ENCODE measurements at regions not wholly inside any gene's neighbourhood (a gene's known extent, or its start where the extent isn't known, plus 50 kb on each side); places are given as distances from the start of the nearest gene placed in this dataset.

DNA sequence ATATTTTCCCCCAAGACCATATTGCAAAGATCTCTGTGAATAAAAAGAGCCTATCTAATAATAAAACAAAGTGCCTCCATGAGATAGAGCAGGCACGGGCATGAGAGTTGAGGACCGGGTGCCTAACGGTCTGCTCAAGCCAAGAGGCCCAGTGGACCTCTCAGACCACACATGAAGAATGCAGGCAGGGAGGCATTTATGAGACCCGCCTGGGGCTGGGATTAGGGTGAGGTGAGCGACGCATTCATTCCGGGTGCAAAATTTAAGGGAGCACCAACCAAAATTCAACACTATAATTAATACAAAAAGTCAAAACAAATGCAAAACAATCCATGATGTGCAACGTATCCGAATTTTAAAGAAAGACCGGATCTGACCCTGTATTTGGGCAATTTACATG, 108.5 kb downstream of the MAF start:
- Mint-ChIP-seq H3K4me3 (no peak overlapping the region), H3K27ac (no peak overlapping the region), H3K36me3 (ENCODE audit: low read depth) (no peaks in the 10 kb centered on the region), H3K27me3 (ENCODE audit: low read depth) (peaks cover 5% of the 10 kb centered on the region), H3K9me3 (no peaks in the 10 kb centered on the region), H3K4me1 (ENCODE audit: low read depth) (no peaks in the 10 kb centered on the region)
- CTCF ChIA-PET, result no interaction called here
- intact Hi-C loops (cut with micrococcal nuclease), result no loop called here
- no peak for DNase-seq

DNA sequence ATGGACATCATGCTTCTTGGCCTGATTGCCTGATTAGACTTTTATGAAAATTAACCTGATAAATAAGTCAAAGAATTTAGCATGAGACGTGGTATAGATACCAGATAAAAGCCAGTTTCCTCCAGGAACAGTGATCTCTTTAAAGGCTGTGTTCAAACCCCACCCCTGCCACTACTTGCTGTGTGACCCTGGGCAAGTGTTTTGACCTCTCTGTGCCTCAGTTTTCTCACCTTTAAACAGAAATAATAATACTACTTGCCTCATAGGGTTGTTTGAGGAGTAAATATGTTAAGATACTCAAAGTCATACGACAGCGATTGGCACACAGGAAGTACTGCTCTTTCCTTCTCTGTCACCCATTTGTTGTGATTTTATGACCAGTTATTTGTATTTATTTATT, 115.5 kb downstream of the MAF start:
- Mint-ChIP-seq H3K27ac (no peak overlapping the region), H3K4me1 (ENCODE audit: low read depth) (no peaks in the 10 kb centered on the region), H3K27me3 (ENCODE audit: low read depth) (peaks cover 8% of the 10 kb centered on the region), H3K36me3 (ENCODE audit: low read depth) (no peaks in the 10 kb centered on the region), H3K9me3 (no peaks in the 10 kb centered on the region), H3K4me3 (no peak overlapping the region)
- intact Hi-C loops (cut with micrococcal nuclease), result no loop called here
- CTCF ChIA-PET, result no interaction called here
- DNase-seq, result no peak

DNA sequence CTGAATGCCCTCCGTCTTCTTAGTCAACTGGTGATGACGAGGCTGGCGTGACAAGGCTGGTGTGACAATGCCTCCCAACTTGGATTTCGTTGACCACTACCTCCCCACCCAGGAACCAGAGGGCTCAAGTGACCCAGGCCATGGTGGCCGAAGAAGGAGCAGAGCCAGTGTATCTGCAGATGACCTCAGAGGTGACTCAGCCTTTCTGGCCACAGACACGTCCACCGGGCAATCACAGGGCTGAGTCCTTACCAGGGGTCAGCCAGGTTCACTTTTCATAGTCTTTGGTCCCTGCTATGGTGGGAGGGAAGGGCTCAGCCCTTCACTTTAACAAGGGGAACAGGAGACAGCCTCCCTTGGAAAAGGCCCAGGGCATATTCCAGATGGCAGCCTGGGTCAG, 116.3 kb downstream of the MAF start:
- intact Hi-C loops (cut with micrococcal nuclease), result no loop called here
- no peak overlapping the region for H3K27ac Mint-ChIP-seq
- CTCF ChIA-PET, result no interaction called here
- H3K36me3 Mint-ChIP-seq (ENCODE audit: low read depth), result no peaks in the 10 kb centered on the region
- no peak overlapping the region for H3K4me3 Mint-ChIP-seq
- no peak for DNase-seq
- H3K27me3 Mint-ChIP-seq (ENCODE audit: low read depth), result peaks cover 7% of the 10 kb centered on the region
- no peaks in the 10 kb centered on the region for H3K9me3 Mint-ChIP-seq
- no peaks in the 10 kb centered on the region for H3K4me1 Mint-ChIP-seq (ENCODE audit: low read depth)

DNA sequence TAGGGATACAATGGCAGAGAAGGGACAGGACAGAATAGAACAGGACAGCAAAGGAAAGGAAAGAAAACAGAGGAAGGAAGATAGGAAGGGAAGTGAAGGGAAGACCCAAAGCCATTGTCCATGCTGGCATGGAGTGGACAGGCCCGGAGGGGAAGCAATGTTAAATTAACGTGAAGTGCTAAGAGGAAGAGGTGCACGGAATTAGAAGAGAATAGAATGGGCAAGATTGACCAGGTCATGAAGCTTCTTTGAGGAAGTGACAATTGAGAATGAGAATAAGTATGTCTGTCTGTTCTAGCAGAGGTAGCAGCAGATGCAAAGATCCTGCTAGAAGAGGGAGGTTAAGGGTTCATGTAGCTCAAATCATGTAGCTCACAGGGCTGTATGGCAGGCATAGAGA, 117.2 kb downstream of the MAF start:
- H3K4me1 Mint-ChIP-seq (ENCODE audit: low read depth), result no peaks in the 10 kb centered on the region
- no peaks in the 10 kb centered on the region for H3K9me3 Mint-ChIP-seq
- no peak overlapping the region for H3K27ac Mint-ChIP-seq
- H3K4me3 Mint-ChIP-seq, result no peak overlapping the region
- H3K27me3 Mint-ChIP-seq (ENCODE audit: low read depth), result peaks cover 3% of the 10 kb centered on the region
- CTCF ChIA-PET, result no interaction called here
- intact Hi-C loops (cut with micrococcal nuclease), result no loop called here
- no peak for DNase-seq
- no peaks in the 10 kb centered on the region for H3K36me3 Mint-ChIP-seq (ENCODE audit: low read depth)

DNA sequence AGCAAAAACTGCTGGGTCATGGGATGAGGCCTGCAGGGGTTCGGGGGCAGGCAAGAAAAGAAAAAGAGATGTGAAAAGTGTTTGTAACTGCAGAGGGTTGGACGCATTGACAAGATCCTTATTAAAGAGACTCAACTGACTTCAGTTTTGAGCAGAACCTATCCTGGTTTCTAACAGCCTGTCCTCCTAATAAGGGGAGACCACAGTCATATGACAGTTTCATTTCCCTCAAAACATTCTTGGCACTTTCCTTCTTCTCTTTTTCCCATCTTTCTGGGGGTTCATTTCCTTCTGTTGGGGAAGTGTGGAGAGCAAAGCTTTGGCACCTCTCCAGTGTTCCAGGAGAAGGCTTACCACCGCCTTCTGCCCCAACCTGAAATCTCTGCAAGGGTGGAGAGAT, 118.5 kb downstream of the MAF start:
- intact Hi-C loops (cut with micrococcal nuclease), result no loop called here
- H3K4me1 Mint-ChIP-seq (ENCODE audit: low read depth), result no peaks in the 10 kb centered on the region
- H3K4me3 Mint-ChIP-seq, result no peak overlapping the region
- H3K9me3 Mint-ChIP-seq, result no peaks in the 10 kb centered on the region
- no peak for DNase-seq
- H3K27ac Mint-ChIP-seq, result no peak overlapping the region
- CTCF ChIA-PET, result no interaction called here
- no peaks in the 10 kb centered on the region for H3K36me3 Mint-ChIP-seq (ENCODE audit: low read depth)
- peaks cover 3% of the 10 kb centered on the region for H3K27me3 Mint-ChIP-seq (ENCODE audit: low read depth)

DNA sequence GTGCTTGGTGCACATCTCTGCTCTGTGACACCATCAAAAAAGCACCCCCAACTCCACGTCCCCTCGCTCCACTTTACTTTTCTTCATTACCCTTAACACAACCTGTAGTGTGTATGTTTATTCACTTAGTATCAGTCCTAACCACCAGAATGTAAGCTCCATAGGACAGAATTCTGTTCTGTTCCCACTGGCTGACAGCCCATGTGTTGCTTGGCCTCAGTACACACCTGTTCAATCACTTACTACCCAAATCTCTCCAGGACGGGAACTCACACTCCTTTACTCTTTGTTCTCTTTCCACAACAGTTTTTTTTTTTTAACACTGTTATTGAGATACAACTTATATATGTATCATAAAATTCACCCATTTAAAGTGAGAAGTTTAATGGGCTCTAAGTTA, 119.6 kb downstream of the MAF start:
- CTCF ChIA-PET, result no interaction called here
- no peak overlapping the region for H3K27ac Mint-ChIP-seq
- intact Hi-C loops (cut with micrococcal nuclease), result no loop called here
- H3K36me3 Mint-ChIP-seq (ENCODE audit: low read depth), result no peaks in the 10 kb centered on the region
- DNase-seq, result no peak
- H3K9me3 Mint-ChIP-seq, result no peaks in the 10 kb centered on the region
- no peaks in the 10 kb centered on the region for H3K4me1 Mint-ChIP-seq (ENCODE audit: low read depth)
- H3K4me3 Mint-ChIP-seq, result no peak overlapping the region
- peaks cover 3% of the 10 kb centered on the region for H3K27me3 Mint-ChIP-seq (ENCODE audit: low read depth)

DNA sequence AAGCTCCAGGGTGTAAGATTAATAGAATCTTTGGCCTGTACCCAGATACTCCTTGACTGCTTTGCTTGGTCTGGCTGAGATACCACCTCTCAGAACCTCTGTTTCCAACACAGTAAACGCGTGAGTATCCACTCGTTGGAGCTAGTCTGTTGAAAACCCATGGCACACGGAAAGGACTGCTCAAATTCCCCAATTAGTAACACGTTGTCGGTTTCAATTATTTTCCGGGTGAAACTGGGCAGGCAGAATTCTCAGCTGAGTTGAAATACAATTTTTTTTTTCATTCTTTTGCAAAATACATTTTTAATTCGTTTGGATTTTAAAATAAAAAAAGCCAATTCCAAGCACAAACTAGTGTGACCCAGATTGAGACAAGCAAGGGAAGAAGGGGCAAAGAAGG, 120.5 kb downstream of the MAF start:
- CTCF ChIA-PET, result interaction anchor here (0.7 kb wide), 2 partner anchors 484 to 1564 kb away, joined by 4 read pairs; no protein-coding TSS in a partner anchor
- no peaks in the 10 kb centered on the region for H3K4me1 Mint-ChIP-seq (ENCODE audit: low read depth)
- peaks cover 3% of the 10 kb centered on the region for H3K27me3 Mint-ChIP-seq (ENCODE audit: low read depth)
- no peak overlapping the region for H3K27ac Mint-ChIP-seq
- H3K36me3 Mint-ChIP-seq (ENCODE audit: low read depth), result no peaks in the 10 kb centered on the region
- H3K4me3 Mint-ChIP-seq, result no peak overlapping the region
- no peak for DNase-seq
- H3K9me3 Mint-ChIP-seq, result no peaks in the 10 kb centered on the region
- intact Hi-C loops (cut with micrococcal nuclease), result no loop called here

DNA sequence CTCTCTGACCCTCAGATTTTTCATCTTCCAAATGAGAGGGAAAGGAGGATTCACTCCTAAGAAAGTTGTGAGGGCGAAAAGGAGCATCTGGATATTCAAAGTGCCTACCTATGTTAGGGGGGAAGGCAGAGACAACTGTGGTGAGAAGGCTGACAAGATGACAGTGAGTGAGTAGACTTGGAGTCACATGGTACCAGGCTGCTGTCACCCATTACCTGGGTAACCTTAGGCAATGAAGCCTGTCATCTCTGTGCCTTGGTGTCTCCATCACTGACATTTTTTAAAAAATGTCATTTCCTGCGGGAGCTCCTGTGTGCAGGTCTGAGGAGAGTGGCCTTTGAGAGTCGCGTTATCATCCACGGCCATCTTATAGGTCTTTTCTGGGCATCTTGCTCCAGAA, 124.0 kb downstream of the MAF start:
- peaks cover 4% of the 10 kb centered on the region for H3K27me3 Mint-ChIP-seq (ENCODE audit: low read depth)
- no peak for DNase-seq
- no peaks in the 10 kb centered on the region for H3K9me3 Mint-ChIP-seq
- no peaks in the 10 kb centered on the region for H3K4me1 Mint-ChIP-seq (ENCODE audit: low read depth)
- H3K4me3 Mint-ChIP-seq, result no peak overlapping the region
- intact Hi-C loops (cut with micrococcal nuclease), result no loop called here
- H3K27ac Mint-ChIP-seq, result no peak overlapping the region
- no peaks in the 10 kb centered on the region for H3K36me3 Mint-ChIP-seq (ENCODE audit: low read depth)
- CTCF ChIA-PET, result no interaction called here

DNA sequence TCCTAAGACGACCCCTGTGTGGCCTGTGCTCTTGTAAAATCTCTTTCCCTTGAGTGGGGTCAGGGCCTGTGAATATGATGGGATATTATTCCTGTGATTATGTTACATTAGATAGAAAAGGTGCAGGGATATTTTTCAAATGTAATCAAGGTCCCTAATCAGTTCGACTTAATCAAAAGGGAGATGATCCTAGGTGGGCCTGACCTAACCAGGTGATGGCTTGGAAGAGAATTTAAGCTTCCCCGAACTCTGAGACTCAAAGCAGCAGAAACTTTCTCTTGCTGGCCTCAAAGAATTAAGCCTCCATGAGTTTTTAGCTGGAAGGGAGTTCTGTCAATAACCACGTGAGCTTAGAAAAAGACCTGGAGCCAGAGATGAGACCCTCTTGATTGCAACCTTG, 124.7 kb downstream of the MAF start:
- no peak overlapping the region for H3K4me3 Mint-ChIP-seq
- H3K36me3 Mint-ChIP-seq (ENCODE audit: low read depth), result no peaks in the 10 kb centered on the region
- H3K27ac Mint-ChIP-seq, result no peak overlapping the region
- CTCF ChIA-PET, result no interaction called here
- DNase-seq, result no peak
- H3K27me3 Mint-ChIP-seq (ENCODE audit: low read depth), result peaks cover 2% of the 10 kb centered on the region
- intact Hi-C loops (cut with micrococcal nuclease), result no loop called here
- H3K4me1 Mint-ChIP-seq (ENCODE audit: low read depth), result no peaks in the 10 kb centered on the region
- no peaks in the 10 kb centered on the region for H3K9me3 Mint-ChIP-seq

DNA sequence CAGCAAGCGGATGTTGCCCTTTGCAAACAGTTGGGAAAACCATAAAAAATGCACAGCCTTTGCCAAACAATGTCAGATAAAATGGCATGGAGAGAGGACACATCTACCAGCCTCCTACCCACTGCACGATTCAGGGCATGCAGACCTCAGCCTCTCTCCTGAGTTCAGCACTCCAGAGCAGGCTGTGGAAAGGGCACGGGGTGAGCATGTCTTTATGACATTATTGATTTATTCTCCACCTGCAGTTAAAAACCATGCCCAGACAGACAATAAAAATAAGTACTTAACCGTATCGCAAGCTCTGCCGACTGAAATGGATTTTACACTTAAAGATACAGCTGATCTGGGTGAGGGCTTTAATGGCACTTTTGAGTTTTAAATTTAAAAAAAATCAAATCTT, 127.1 kb downstream of the MAF start:
- no peak for DNase-seq
- peaks cover 2% of the 10 kb centered on the region for H3K27me3 Mint-ChIP-seq (ENCODE audit: low read depth)

DNA sequence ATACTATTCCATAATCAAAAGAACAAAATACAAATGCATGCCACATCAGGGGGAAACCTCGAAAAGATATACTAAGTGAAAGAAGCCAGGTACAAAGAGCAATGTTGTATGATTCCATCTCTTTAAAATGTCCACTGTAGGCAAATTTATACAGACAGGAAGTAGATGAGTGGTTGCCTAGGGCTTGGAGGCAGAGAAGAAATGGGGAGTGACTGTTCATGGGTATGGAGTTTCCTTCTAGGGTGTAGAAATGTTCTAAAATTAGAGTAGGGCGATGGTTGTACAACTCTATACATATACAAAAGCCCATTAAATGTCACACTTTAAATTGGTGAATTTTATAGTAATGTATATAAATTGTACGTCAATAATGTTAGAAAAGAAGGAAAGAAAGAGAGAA, 128.1 kb downstream of the MAF start:
- CTCF ChIA-PET, result no interaction called here
- intact Hi-C loops (cut with micrococcal nuclease), result no loop called here
- no peaks in the 10 kb centered on the region for H3K9me3 Mint-ChIP-seq
- no peak overlapping the region for H3K4me3 Mint-ChIP-seq
- H3K4me1 Mint-ChIP-seq (ENCODE audit: low read depth), result no peaks in the 10 kb centered on the region
- no peak overlapping the region for H3K27ac Mint-ChIP-seq
- peaks cover 2% of the 10 kb centered on the region for H3K27me3 Mint-ChIP-seq (ENCODE audit: low read depth)
- H3K36me3 Mint-ChIP-seq (ENCODE audit: low read depth), result no peaks in the 10 kb centered on the region
- DNase-seq, result no peak

More for the DNA sequence above, 127.1 kb downstream of the MAF start:
- Mint-ChIP-seq H3K9me3 (no peaks in the 10 kb centered on the region), H3K27ac (no peak overlapping the region), H3K36me3 (ENCODE audit: low read depth) (no peaks in the 10 kb centered on the region), H3K4me3 (no peak overlapping the region), H3K4me1 (ENCODE audit: low read depth) (no peaks in the 10 kb centered on the region)
- CTCF ChIA-PET, result no interaction called here
- intact Hi-C loops (cut with micrococcal nuclease), result no loop called here

DNA sequence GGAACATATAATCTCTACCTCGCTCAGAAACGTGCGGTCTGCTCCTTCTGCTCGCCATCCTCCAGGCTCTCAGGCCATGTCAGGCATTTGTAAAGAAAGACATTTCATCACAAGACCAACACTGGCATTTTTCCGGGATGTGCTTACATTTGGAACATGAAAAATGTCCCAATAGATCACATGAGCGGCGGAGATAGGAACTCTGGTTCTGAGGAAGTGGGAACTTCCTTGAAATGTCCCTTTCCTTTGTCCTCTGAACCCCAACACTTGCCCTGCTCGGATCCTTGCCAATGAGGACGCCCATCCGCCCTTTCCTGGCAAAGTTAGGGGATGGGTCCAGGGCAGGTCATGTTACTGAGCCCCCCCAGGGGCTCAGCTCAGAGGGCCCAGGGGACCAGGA, 130.5 kb downstream of the MAF start:
- no peak overlapping the region for H3K27ac Mint-ChIP-seq
- intact Hi-C loops (cut with micrococcal nuclease), result no loop called here
- CTCF ChIA-PET, result no interaction called here
- no peak for DNase-seq
- peaks cover 2% of the 10 kb centered on the region for H3K27me3 Mint-ChIP-seq (ENCODE audit: low read depth)
- no peaks in the 10 kb centered on the region for H3K36me3 Mint-ChIP-seq (ENCODE audit: low read depth)
- H3K9me3 Mint-ChIP-seq, result no peaks in the 10 kb centered on the region
- no peak overlapping the region for H3K4me3 Mint-ChIP-seq
- no peaks in the 10 kb centered on the region for H3K4me1 Mint-ChIP-seq (ENCODE audit: low read depth)

DNA sequence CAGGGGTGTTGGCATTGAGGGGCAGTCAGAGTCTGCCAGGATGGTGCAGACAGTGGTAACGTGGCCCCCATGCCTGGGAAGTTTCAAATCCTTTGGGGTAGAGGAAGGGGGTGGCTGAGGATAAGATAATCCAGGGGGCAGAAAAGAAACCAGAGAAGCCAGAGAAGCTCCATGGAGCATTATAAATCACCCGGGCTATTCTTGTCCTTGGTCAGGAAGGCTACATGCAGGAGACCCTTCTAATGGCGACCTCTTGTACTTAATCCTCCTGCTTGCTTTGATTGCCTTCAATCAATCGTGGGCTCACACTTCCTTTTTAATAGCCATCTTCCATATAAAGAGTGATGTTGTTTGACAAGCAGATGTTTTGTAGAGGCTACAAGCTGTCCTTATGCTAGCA, 131.9 kb downstream of the MAF start:
- peaks cover 2% of the 10 kb centered on the region for H3K27me3 Mint-ChIP-seq (ENCODE audit: low read depth)
- H3K36me3 Mint-ChIP-seq (ENCODE audit: low read depth), result no peaks in the 10 kb centered on the region
- CTCF ChIA-PET, result no interaction called here
- no peak for DNase-seq
- no peak overlapping the region for H3K27ac Mint-ChIP-seq
- H3K4me1 Mint-ChIP-seq (ENCODE audit: low read depth), result no peaks in the 10 kb centered on the region
- intact Hi-C loops (cut with micrococcal nuclease), result no loop called here
- no peaks in the 10 kb centered on the region for H3K9me3 Mint-ChIP-seq
- H3K4me3 Mint-ChIP-seq, result no peak overlapping the region

DNA sequence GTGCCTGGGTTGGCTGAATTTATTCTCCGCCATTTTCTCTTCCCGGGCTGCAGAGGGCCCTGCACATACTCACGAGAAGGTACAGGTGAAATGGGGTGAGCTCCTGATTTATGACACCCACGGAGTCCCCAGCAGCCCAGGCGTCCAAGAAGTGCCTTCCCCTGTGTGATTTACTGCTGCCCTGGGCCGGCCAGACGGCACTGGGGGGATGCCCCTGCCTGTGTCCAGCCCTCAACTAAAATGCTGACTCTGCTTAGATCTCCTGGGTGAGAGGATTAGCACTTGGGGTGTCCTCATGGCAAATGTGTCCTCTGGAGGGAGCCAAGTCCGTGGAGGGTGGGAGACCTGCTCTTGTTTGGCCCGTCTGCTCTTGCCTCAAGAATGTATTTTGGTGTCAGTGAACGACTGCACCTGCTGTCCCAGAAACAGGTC, 132.4 kb downstream of the MAF start:
- intact Hi-C loops (cut with micrococcal nuclease), result no loop called here
- DNase-seq, result no peak
- Mint-ChIP-seq H3K36me3 (ENCODE audit: low read depth) (no peaks in the 10 kb centered on the region), H3K4me1 (ENCODE audit: low read depth) (no peaks in the 10 kb centered on the region), H3K27ac (no peak overlapping the region), H3K27me3 (ENCODE audit: low read depth) (peaks cover 2% of the 10 kb centered on the region), H3K9me3 (no peaks in the 10 kb centered on the region), H3K4me3 (no peak overlapping the region)
- CTCF ChIA-PET, result no interaction called here

All from activated naive CD4-positive, alpha-beta T cell treated with anti-CD3 and anti-CD28 coated beads for 36 hours (primary cell).